ENCODE measurements at regions not wholly inside any gene's neighbourhood (a gene's known extent, or its start where the extent isn't known, plus 50 kb on each side); places are given as distances from the start of the nearest gene placed in this dataset.
"Not testable (repeated sequence)": the region's sequence is repeated elsewhere in the genome, so short reads cannot be mapped to it uniquely, and the experiment has no call there.

GRCh38 chr13:64130600-64130999 is 2715.0 kb upstream of the PCDH20 start:
- DNase-seq (ENCODE audit: extremely low spot score): no peak
- ChIA-PET CTCF (no interaction called here), POLR2A (no interaction called here)
- TF ChIP-seq FOXM1 (IDR thresholded peaks at IDR 0.05; ENCODE audit: borderline replicate concordance): no peak
- no peak for TF ChIP-seq SUZ12 (IDR thresholded peaks at IDR 0.05)

GRCh38 chr13:64130171-64130570 is 2714.5 kb upstream of the PCDH20 start:
- POLR2A ChIA-PET: no interaction called here
- no peak for DNase-seq (ENCODE audit: extremely low spot score)
- CTCF ChIA-PET: no interaction called here
- no peak for TF ChIP-seq CTBP1 (IDR thresholded peaks at IDR 0.05; ENCODE audit: borderline replicate concordance)
- no peak for TF ChIP-seq NFRKB (IDR thresholded peaks at IDR 0.05)
- TF ChIP-seq LEF1 (IDR thresholded peaks at IDR 0.05; ENCODE audit: borderline replicate concordance): no peak
- no peak for TF ChIP-seq ELF4 (IDR thresholded peaks at IDR 0.05)
- TF ChIP-seq ZNF384 (IDR thresholded peaks at IDR 0.05): no peak
- TF ChIP-seq SP1 (IDR thresholded peaks at IDR 0.05): no peak
- TF ChIP-seq SUZ12 (IDR thresholded peaks at IDR 0.05): no peak

DNA sequence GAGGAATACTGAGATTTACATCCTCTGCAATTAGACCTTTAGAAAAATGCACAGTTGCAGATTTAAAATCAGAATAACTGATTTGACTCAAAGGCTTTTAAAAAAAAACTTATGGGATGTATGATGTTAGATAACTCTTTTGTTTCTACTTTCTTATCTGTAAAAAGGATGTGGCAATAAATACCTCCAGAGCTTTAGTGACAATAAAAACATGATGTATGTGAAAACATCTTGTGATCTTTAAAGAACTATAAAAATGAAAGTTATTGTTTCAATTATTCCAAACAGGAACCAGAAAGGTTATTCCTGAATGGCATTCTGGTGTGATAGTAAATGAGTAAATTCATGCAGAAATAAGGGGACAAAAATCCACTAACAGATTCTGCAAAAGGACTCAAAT is 2712.2 kb upstream of the PCDH20 start:
- TF ChIP-seq PKNOX1 (IDR thresholded peaks at IDR 0.05) (peak; percentile 65; the same call in 1 of the 2 replicates), CTBP1 (IDR thresholded peaks at IDR 0.05; ENCODE audit: borderline replicate concordance) (peak; percentile 59; the same call in 1 of the 2 replicates), FOXM1 (IDR thresholded peaks at IDR 0.05; ENCODE audit: borderline replicate concordance) (no peak), FOXK2 (IDR thresholded peaks at IDR 0.05) (no peak)
- ChIA-PET POLR2A (no interaction called here), CTCF (interaction anchor here (0.6 kb wide), 1 partner anchor 1074 kb away, joined by 16 read pairs; no protein-coding TSS in a partner anchor)
- no peak for DNase-seq (ENCODE audit: extremely low spot score)

DNA sequence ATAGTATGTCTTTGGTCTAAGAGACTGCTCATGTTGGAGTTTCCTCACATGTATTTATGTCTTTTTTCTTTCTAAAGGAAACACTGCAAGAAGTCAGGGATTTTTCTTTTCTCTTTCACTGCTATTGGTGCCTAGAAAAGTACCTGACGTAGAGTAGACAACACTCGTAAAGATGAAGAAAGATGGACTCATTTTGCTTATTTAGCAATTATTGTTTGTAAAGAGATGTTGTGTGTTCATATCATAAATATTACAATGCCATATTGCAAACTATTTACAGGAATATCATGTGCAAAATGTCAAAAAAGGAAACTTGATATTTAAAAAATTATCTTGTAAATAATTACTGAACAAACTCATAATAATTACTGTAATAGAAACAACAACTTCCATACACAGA is 2711.5 kb upstream of the PCDH20 start:
- ChIA-PET POLR2A (no interaction called here), CTCF (no interaction called here)
- TF ChIP-seq CTBP1 (IDR thresholded peaks at IDR 0.05; ENCODE audit: borderline replicate concordance) (no peak), NFRKB (IDR thresholded peaks at IDR 0.05) (no peak), SUZ12 (IDR thresholded peaks at IDR 0.05) (no peak), ZNF384 (IDR thresholded peaks at IDR 0.05) (no peak), BHLHE40 (IDR thresholded peaks at IDR 0.05; ENCODE audit: borderline replicate concordance) (no peak), ELF4 (IDR thresholded peaks at IDR 0.05) (no peak), HDGF (IDR thresholded peaks at IDR 0.05; ENCODE audit: borderline replicate concordance) (no peak), ARNT (IDR thresholded peaks at IDR 0.05) (no peak), FOXK2 (IDR thresholded peaks at IDR 0.05) (no peak)
- DNase-seq (ENCODE audit: extremely low spot score): no peak

DNA sequence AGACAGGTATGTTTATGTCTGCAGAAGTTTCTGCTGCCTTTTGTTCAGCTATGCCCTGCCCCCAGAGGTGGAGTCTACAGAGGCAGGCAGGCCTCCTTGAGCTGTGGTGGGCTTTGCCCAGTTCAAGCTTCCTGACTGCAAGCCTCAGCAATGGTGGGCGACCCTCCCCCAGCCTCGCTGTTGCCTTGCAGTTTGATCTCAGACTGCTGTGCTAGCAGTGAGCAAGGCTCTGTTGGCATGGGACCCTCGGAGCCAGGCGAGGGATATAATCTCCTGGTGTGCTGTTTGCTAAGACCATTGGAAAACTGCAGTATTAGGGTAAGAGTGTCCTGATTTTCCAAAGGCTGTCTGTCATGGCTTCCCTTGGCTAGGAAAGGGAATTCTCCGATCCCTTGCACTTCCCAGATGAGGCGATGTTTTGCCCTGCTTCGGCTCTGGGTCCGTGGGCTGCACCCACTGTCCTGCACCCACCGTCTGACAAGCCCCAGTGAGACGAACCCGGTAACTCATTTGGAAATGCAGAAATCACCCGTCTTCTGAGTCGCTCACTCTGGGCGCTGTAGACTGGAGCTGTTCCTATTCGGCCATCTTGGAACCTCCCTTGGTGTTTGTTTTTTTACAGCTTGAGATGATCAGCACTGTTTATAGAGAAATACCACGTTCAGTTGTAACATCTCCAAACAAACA is 2705.5 kb upstream of the PCDH20 start:
- POLR2A ChIA-PET; DNase-seq (ENCODE audit: extremely low spot score); CTCF ChIA-PET: not testable (repeated sequence)

- DNase-seq (ENCODE audit: extremely low spot score): no peak
- POLR2A ChIA-PET: no interaction called here
- no peak for TF ChIP-seq FOXM1 (IDR thresholded peaks at IDR 0.05; ENCODE audit: borderline replicate concordance)
- TF ChIP-seq NFRKB (IDR thresholded peaks at IDR 0.05): no peak
- TF ChIP-seq SUZ12 (IDR thresholded peaks at IDR 0.05): no peak
- TF ChIP-seq FOXK2 (IDR thresholded peaks at IDR 0.05): no peak
- TF ChIP-seq ARNT (IDR thresholded peaks at IDR 0.05): no peak
- TF ChIP-seq L3MBTL2 (conservative IDR thresholded peaks at IDR 0.05): no peak
- TF ChIP-seq LEF1 (IDR thresholded peaks at IDR 0.05; ENCODE audit: borderline replicate concordance): no peak
- no peak for TF ChIP-seq TARDBP (IDR thresholded peaks at IDR 0.05)
- CTCF ChIA-PET: no interaction called here
Measured at GRCh38 chr13:64099994-64100393, 2684.3 kb upstream of the PCDH20 start.

- TF ChIP-seq FOXA1 (IDR thresholded peaks at IDR 0.05): no peak
- TF ChIP-seq FOXM1 (IDR thresholded peaks at IDR 0.05; ENCODE audit: borderline replicate concordance): no peak
- TF ChIP-seq LEF1 (IDR thresholded peaks at IDR 0.05; ENCODE audit: borderline replicate concordance): no peak
- TF ChIP-seq PKNOX1 (IDR thresholded peaks at IDR 0.05): no peak
- TF ChIP-seq NFRKB (IDR thresholded peaks at IDR 0.05): no peak
- no peak for TF ChIP-seq SP1 (IDR thresholded peaks at IDR 0.05)
- no peak for TF ChIP-seq ELF4 (IDR thresholded peaks at IDR 0.05)
- TF ChIP-seq HDGF (IDR thresholded peaks at IDR 0.05; ENCODE audit: borderline replicate concordance): no peak
- no peak for TF ChIP-seq BHLHE40 (IDR thresholded peaks at IDR 0.05; ENCODE audit: borderline replicate concordance)
- no peak for TF ChIP-seq SUZ12 (IDR thresholded peaks at IDR 0.05)
- no peak for TF ChIP-seq ARNT (IDR thresholded peaks at IDR 0.05)
- no peak for TF ChIP-seq ZNF384 (IDR thresholded peaks at IDR 0.05)
- TF ChIP-seq FOXK2 (IDR thresholded peaks at IDR 0.05): no peak
- CTCF ChIA-PET: no interaction called here
- POLR2A ChIA-PET: no interaction called here
- no peak for DNase-seq (ENCODE audit: extremely low spot score)
Measured at GRCh38 chr13:64090311-64090710, 2674.7 kb upstream of the PCDH20 start.

GRCh38 chr13:64088491-64088890 is 2672.8 kb upstream of the PCDH20 start:
- DNase-seq (ENCODE audit: extremely low spot score): no peak
- TF ChIP-seq L3MBTL2 (conservative IDR thresholded peaks at IDR 0.05) (no peak), CTBP1 (IDR thresholded peaks at IDR 0.05; ENCODE audit: borderline replicate concordance) (no peak), SP1 (IDR thresholded peaks at IDR 0.05) (no peak), PKNOX1 (IDR thresholded peaks at IDR 0.05) (no peak), FOXM1 (IDR thresholded peaks at IDR 0.05; ENCODE audit: borderline replicate concordance) (no peak), ELF4 (IDR thresholded peaks at IDR 0.05) (no peak), ZNF384 (IDR thresholded peaks at IDR 0.05) (no peak), HDGF (IDR thresholded peaks at IDR 0.05; ENCODE audit: borderline replicate concordance) (no peak), FOXK2 (IDR thresholded peaks at IDR 0.05) (no peak), BHLHE40 (IDR thresholded peaks at IDR 0.05; ENCODE audit: borderline replicate concordance) (no peak), TARDBP (IDR thresholded peaks at IDR 0.05) (no peak), SUZ12 (IDR thresholded peaks at IDR 0.05) (no peak), ARNT (IDR thresholded peaks at IDR 0.05) (no peak), FOXA1 (IDR thresholded peaks at IDR 0.05) (no peak), LEF1 (IDR thresholded peaks at IDR 0.05; ENCODE audit: borderline replicate concordance) (no peak), NFRKB (IDR thresholded peaks at IDR 0.05) (no peak)
- CTCF ChIA-PET: no interaction called here
- POLR2A ChIA-PET: no interaction called here

All from HEK293T (cell line).